ENCODE measurements at regions not wholly inside any gene's neighbourhood (a gene's known extent, or its start where the extent isn't known, plus 50 kb on each side); places are given as distances from the start of the nearest gene placed in this dataset.

DNA sequence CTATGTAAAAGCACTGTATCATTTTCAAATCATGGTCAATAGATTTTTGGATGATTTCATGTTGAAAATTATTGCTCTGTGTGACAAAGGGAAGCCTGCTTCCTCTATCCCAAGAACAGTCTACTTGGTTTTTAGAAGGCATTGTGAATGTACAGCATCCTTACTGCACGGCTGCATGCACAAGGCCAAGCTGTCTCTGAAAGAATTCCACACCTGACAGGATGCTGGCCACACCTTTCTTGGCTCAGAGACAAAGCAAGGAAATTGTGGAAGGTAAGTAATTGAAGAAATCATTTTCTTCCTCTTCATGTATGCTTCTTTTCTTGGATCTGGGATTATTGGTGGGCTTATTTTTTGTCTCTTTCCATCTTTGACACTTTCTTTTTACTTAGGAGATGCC is 53.7 kb upstream of the VCAN start:
- TF ChIP-seq, protein P1, sequence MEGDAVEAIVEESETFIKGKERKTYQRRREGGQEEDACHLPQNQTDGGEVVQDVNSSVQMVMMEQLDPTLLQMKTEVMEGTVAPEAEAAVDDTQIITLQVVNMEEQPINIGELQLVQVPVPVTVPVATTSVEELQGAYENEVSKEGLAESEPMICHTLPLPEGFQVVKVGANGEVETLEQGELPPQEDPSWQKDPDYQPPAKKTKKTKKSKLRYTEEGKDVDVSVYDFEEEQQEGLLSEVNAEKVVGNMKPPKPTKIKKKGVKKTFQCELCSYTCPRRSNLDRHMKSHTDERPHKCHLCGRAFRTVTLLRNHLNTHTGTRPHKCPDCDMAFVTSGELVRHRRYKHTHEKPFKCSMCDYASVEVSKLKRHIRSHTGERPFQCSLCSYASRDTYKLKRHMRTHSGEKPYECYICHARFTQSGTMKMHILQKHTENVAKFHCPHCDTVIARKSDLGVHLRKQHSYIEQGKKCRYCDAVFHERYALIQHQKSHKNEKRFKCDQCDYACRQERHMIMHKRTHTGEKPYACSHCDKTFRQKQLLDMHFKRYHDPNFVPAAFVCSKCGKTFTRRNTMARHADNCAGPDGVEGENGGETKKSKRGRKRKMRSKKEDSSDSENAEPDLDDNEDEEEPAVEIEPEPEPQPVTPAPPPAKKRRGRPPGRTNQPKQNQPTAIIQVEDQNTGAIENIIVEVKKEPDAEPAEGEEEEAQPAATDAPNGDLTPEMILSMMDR (IDR thresholded peaks at IDR 0.05) = no peak
- TF ChIP-seq EZH2 (IDR thresholded peaks at IDR 0.05) = no peak

Measured in neural progenitor cell (in vitro differentiated cells).